Right cardiac atrium (tissue), 5 donors: ENCODE measurements at regions not wholly inside any gene's neighbourhood (a gene's known extent, or its start where the extent isn't known, plus 50 kb on each side); places are given as distances from the start of the nearest gene placed in this dataset.

Experiments used
- ATAC-seq, 2 donors: fragments of 200-7000 bp; cut with Tn5 transposase; one replicate each; pipeline versions ENCODE4 v1.8.0 to v1.9.1; 2020; ENCODE audit warnings: moderate library complexity in 2 of 2, mild to moderate bottlenecking in 1 of 2
- DNase-seq, 3 donors: peaks; one replicate each; pipeline ENCODE4 v3.0.0-alpha.2; 2020
- H3K27ac ChIP-seq: one replicate; pipeline ENCODE4 v1.5.1; 2013; ENCODE audit warnings: mild to moderate bottlenecking, low read length, control low read depth, moderate library complexity
- H3K27me3 ChIP-seq: one replicate; pipeline ENCODE4 v1.6.1; 2013; ENCODE audit not compliant: control insufficient read depth, insufficient read depth
- H3K4me1 ChIP-seq: one replicate; pipeline ENCODE4 v1.6.1; 2013; ENCODE audit warnings: low read length; ENCODE audit not compliant: control insufficient read depth, insufficient read depth
- H3K4me3 ChIP-seq: one replicate; pipeline ENCODE4 v1.5.1; 2013; ENCODE audit warnings: low read length, control low read depth
- H3K9me3 ChIP-seq: one replicate; pipeline ENCODE4 v1.6.1; 2013; ENCODE audit warnings: low read length; ENCODE audit not compliant: control insufficient read depth
- WGBS: extraction: QIAGEN DNeasy Blood & Tissue Kit; methylation state at CpG from one replicate; pipeline ENCODE4 v1.1.7; 2013; 5-methylcytosine and 5-hydroxymethylcytosine counted together
- intact Hi-C, 4 donors: fragments of 100-400 bp; cut with DNase I; formaldehyde crosslinking; loops; one replicate each; pipeline versions ENCODE4 v1.11.0 to v1.14.0; 2022 to 2023
- donor health status: healthy with polysubstance abuse.
- donor health status: DM: no; HTN: yes; CAD: no.
- donor health status: DM: no; HTN: no; CAD: no.
- donor health status: DM: no; HTN: yes; CAD: no; lungs with severe emphysema.
- donor health status: DM: yes; HTN: yes; CAD: no.

GRCh38 chr13:111920932-111921705 lies 145.8 kb upstream of the SOX1 start:
- Histone ChIP-seq H3K4me1 (no peaks in the 10 kb centered on the region), H3K4me3 (no peak overlapping the region), H3K27me3 (no peaks in the 10 kb centered on the region), H3K27ac (no peak overlapping the region), H3K9me3 (no peaks in the 10 kb centered on the region)
- intact Hi-C loops: no loop called here
- ATAC-seq: no peak
- 36% methylated on average over 30 of the region's 30 CpGs for WGBS
- DNase-seq: peak in 1 of 3 donors; percentile 25

GRCh38 chr13:111922086-111922485 lies 144.9 kb upstream of the SOX1 start:
- 77% methylated on average over 10 of the region's 10 CpGs for WGBS
- Histone ChIP-seq H3K27ac (no peak overlapping the region), H3K9me3 (no peaks in the 10 kb centered on the region), H3K4me1 (no peaks in the 10 kb centered on the region), H3K4me3 (no peak overlapping the region), H3K27me3 (no peaks in the 10 kb centered on the region)
- no peak for DNase-seq
- no peak for ATAC-seq
- intact Hi-C loops: no loop called here

- H3K4me1 ChIP-seq: no peaks in the 10 kb centered on the region
- WGBS: 71% methylated on average over 5 of the region's 5 CpGs
- DNase-seq: no peak
- H3K27me3 ChIP-seq: no peaks in the 10 kb centered on the region
- H3K4me3 ChIP-seq: no peak overlapping the region
- no peaks in the 10 kb centered on the region for H3K9me3 ChIP-seq
- H3K27ac ChIP-seq: no peak overlapping the region
- intact Hi-C loops: no loop called here
- ATAC-seq: no peak
Measured at GRCh38 chr13:111923439-111923838, 143.5 kb upstream of the SOX1 start.

- intact Hi-C loops: no loop called here
Measured at GRCh38 chr13:111923991-111924677, 142.8 kb upstream of the SOX1 start.

GRCh38 chr13:111924678-111925075 lies 142.3 kb upstream of the SOX1 start:
- ATAC-seq (no peak), DNase-seq (no peak)
- Histone ChIP-seq H3K27me3 (no peaks in the 10 kb centered on the region), H3K4me1 (no peaks in the 10 kb centered on the region), H3K4me3 (no peak overlapping the region), H3K9me3 (no peaks in the 10 kb centered on the region), H3K27ac (no peak overlapping the region)
- 69% methylated on average over 6 of the region's 6 CpGs for WGBS
- intact Hi-C loops: no loop called here

More at GRCh38 chr13:111923991-111924677, 142.8 kb upstream of the SOX1 start:
- WGBS: 73% methylated on average over 15 of the region's 15 CpGs
- H3K4me1 ChIP-seq: no peaks in the 10 kb centered on the region
- no peaks in the 10 kb centered on the region for H3K27me3 ChIP-seq
- H3K9me3 ChIP-seq: no peaks in the 10 kb centered on the region
- H3K4me3 ChIP-seq: no peak overlapping the region
- ATAC-seq (no peak), DNase-seq (no peak)
- H3K27ac ChIP-seq: no peak overlapping the region

GRCh38 chr13:111925146-111925875 lies 141.6 kb upstream of the SOX1 start:
- no peak for ATAC-seq
- H3K4me1 ChIP-seq: no peaks in the 10 kb centered on the region
- no peaks in the 10 kb centered on the region for H3K27me3 ChIP-seq
- intact Hi-C loops: no loop called here
- no peak overlapping the region for H3K27ac ChIP-seq
- no peaks in the 10 kb centered on the region for H3K9me3 ChIP-seq
- 90% methylated on average over 13 of the region's 13 CpGs for WGBS
- no peak for DNase-seq
- no peak overlapping the region for H3K4me3 ChIP-seq

- DNase-seq: no peak
- Histone ChIP-seq H3K4me3 (no peak overlapping the region), H3K4me1 (no peaks in the 10 kb centered on the region), H3K27me3 (no peaks in the 10 kb centered on the region), H3K9me3 (no peaks in the 10 kb centered on the region), H3K27ac (no peak overlapping the region)
- no peak for ATAC-seq
- intact Hi-C loops: no loop called here
- 80% methylated on average over 15 of the region's 15 CpGs for WGBS
Measured at GRCh38 chr13:111926501-111927180, 140.3 kb upstream of the SOX1 start.

- Histone ChIP-seq H3K4me1 (no peaks in the 10 kb centered on the region), H3K27me3 (no peaks in the 10 kb centered on the region), H3K27ac (no peak overlapping the region), H3K4me3 (no peak overlapping the region), H3K9me3 (no peaks in the 10 kb centered on the region)
- WGBS: 85% methylated on average over 12 of the region's 12 CpGs
- no peak for DNase-seq
- intact Hi-C loops: no loop called here
- no peak for ATAC-seq
Measured at GRCh38 chr13:111927181-111927540, 139.8 kb upstream of the SOX1 start.

GRCh38 chr13:111929036-111929616 lies 137.8 kb upstream of the SOX1 start:
- ATAC-seq: no peak
- intact Hi-C loops: no loop called here
- H3K9me3 ChIP-seq: no peaks in the 10 kb centered on the region
- 83% methylated on average over 8 of the region's 8 CpGs for WGBS
- no peaks in the 10 kb centered on the region for H3K4me1 ChIP-seq
- DNase-seq: no peak
- H3K27ac ChIP-seq: no peak overlapping the region
- H3K4me3 ChIP-seq: no peak overlapping the region
- no peaks in the 10 kb centered on the region for H3K27me3 ChIP-seq

GRCh38 chr13:111936267-111936925 lies 130.6 kb upstream of the SOX1 start:
- 69% methylated on average over 3 of the region's 3 CpGs for WGBS
- no peak overlapping the region for H3K27ac ChIP-seq
- ATAC-seq (no peak), DNase-seq (no peak)
- H3K4me3 ChIP-seq: no peak overlapping the region
- intact Hi-C loops: no loop called here
- H3K27me3 ChIP-seq: no peaks in the 10 kb centered on the region
- H3K9me3 ChIP-seq: no peaks in the 10 kb centered on the region
- H3K4me1 ChIP-seq: no peaks in the 10 kb centered on the region
